Head of caudate nucleus (tissue), 42 donors: ENCODE measurements at regions not wholly inside any gene's neighbourhood (a gene's known extent, or its start where the extent isn't known, plus 50 kb on each side); places are given as distances from the start of the nearest gene placed in this dataset.

Experiments used
- DNase-seq, 42 donors: peaks; one replicate each; pipeline versions ENCODE4 v3.0.0 to v3.0.0-alpha.2; 2020 to 2021; ENCODE audit warnings: mixed read lengths in 7 of 42
- intact Hi-C: fragments of 100-400 bp; cut with DNase I; formaldehyde crosslinking; loops from one replicate; pipeline ENCODE4 v1.15.0; 2022

- no peak for DNase-seq
- intact Hi-C loops: no loop called here
Observed at GRCh38 chr7:131183072-131183471, 144.6 kb upstream of the MKLN1 start.

- intact Hi-C loops: no loop called here
- DNase-seq: peak in 1 of 42 donors; percentile 9
Observed at GRCh38 chr7:131183611-131184119, 144.0 kb upstream of the MKLN1 start.

- intact Hi-C loops: no loop called here
- DNase-seq: peak in 34 of 42 donors; percentile 12 to 86 (median 53)
Observed at GRCh38 chr7:131186816-131187215, 140.9 kb upstream of the MKLN1 start.

- DNase-seq: peak in 1 of 42 donors; percentile 6
- intact Hi-C loops: no loop called here
Observed at GRCh38 chr7:131188367-131189339, 139.0 kb upstream of the MKLN1 start.

- intact Hi-C loops: no loop called here
- no peak for DNase-seq
Observed at GRCh38 chr7:131189488-131189887, 138.2 kb upstream of the MKLN1 start.

GRCh38 chr7:131190146-131190545 lies 137.5 kb upstream of the MKLN1 start:
- DNase-seq: peak in 23 of 42 donors; percentile 11 to 73 (median 33)
- intact Hi-C loops: no loop called here

GRCh38 chr7:131190581-131190980 lies 137.1 kb upstream of the MKLN1 start:
- no peak for DNase-seq
- intact Hi-C loops: no loop called here

GRCh38 chr7:131194070-131194865 lies 133.4 kb upstream of the MKLN1 start:
- DNase-seq: no peak
- intact Hi-C loops: no loop called here

- no peak for DNase-seq
- intact Hi-C loops: no loop called here
Observed at GRCh38 chr7:131196803-131197202, 130.9 kb upstream of the MKLN1 start.

- intact Hi-C loops: no loop called here
Observed at GRCh38 chr7:131197920-131198615, 129.6 kb upstream of the MKLN1 start.

GRCh38 chr7:131202451-131202850 lies 125.2 kb upstream of the MKLN1 start:
- intact Hi-C loops: no loop called here
- no peak for DNase-seq

More at GRCh38 chr7:131197920-131198615, 129.6 kb upstream of the MKLN1 start:
- no peak for DNase-seq

GRCh38 chr7:131203291-131203976 lies 124.2 kb upstream of the MKLN1 start:
- intact Hi-C loops: no loop called here
- no peak for DNase-seq

- DNase-seq: no peak
- intact Hi-C loops: no loop called here
Observed at GRCh38 chr7:131208777-131209176, 118.9 kb upstream of the MKLN1 start.

- DNase-seq: no peak
- intact Hi-C loops: no loop called here
Observed at GRCh38 chr7:131210618-131211017, 117.1 kb upstream of the MKLN1 start.

- intact Hi-C loops: no loop called here
- no peak for DNase-seq
Observed at GRCh38 chr7:131211500-131211899, 116.2 kb upstream of the MKLN1 start.

- intact Hi-C loops: no loop called here
- no peak for DNase-seq
Observed at GRCh38 chr7:131212114-131212513, 115.6 kb upstream of the MKLN1 start.

GRCh38 chr7:131218727-131219128 lies 108.9 kb upstream of the MKLN1 start:
- intact Hi-C loops: no loop called here
- DNase-seq: no peak

GRCh38 chr7:131219312-131220041 lies 108.2 kb upstream of the MKLN1 start:
- peak; percentile 35 to 89 (median 68) for DNase-seq
- intact Hi-C loops: no loop called here
